Neural progenitor cell (in vitro differentiated cells): ENCODE measurements at regions not wholly inside any gene's neighbourhood (a gene's known extent, or its start where the extent isn't known, plus 50 kb on each side); places are given as distances from the start of the nearest gene placed in this dataset.

ENCODE experiments used
- DNase-seq: peaks from one replicate; pipeline ENCODE4 v3.0.0-alpha.2; 2016; ENCODE audit warnings: low spot score
- H2AFZ ChIP-seq: fragments of 200-600 bp; sonication (generic); replicated peaks from 2 replicates; pipeline ENCODE4 v1.6.1; 2016; ENCODE audit warnings: antibody characterized with exemption
- H3F3A ChIP-seq: fragments of 200-600 bp; sonication (generic); 2 replicates; pipeline ENCODE4 v1.6.1; 2016; ENCODE audit warnings: antibody characterized with exemption, low read depth
- H3K27ac ChIP-seq: fragments of 200-600 bp; sonication (generic); 2 replicates; pipeline ENCODE4 v1.5.1; 2016; ENCODE audit warnings: mild to moderate bottlenecking
- H3K27me3 ChIP-seq: fragments of 200-600 bp; sonication (generic); 2 replicates; pipeline ENCODE4 v1.6.1; 2016; ENCODE audit warnings: mild to moderate bottlenecking, moderate library complexity
- H3K36me3 ChIP-seq: fragments of 200-600 bp; sonication (generic); 2 replicates; pipeline ENCODE4 v1.5.1; 2016
- H3K4me1 ChIP-seq: fragments of 200-600 bp; sonication (generic); 2 replicates; pipeline ENCODE4 v1.6.1; 2016; ENCODE audit warnings: mixed run types
- H3K4me2 ChIP-seq: fragments of 200-600 bp; sonication (generic); 2 replicates; pipeline ENCODE4 v1.6.1; 2016
- H3K4me3 ChIP-seq: fragments of 200-600 bp; sonication (generic); 2 replicates; pipeline ENCODE4 v1.5.1; 2016
- H3K79me2 ChIP-seq: fragments of 200-600 bp; sonication (generic); 2 replicates; pipeline ENCODE4 v1.6.1; 2016; ENCODE audit warnings: low read depth
- H3K9ac ChIP-seq: fragments of 200-600 bp; sonication (generic); 2 replicates; pipeline ENCODE4 v1.6.1; 2016
- H3K9me3 ChIP-seq: fragments of 200-600 bp; sonication (generic); 2 replicates; pipeline ENCODE4 v1.5.1; 2016; ENCODE audit warnings: low read depth
- H4K20me1 ChIP-seq: fragments of 200-600 bp; sonication (generic); 2 replicates; pipeline ENCODE4 v1.6.1; 2016; ENCODE audit warnings: low read depth
- H3K27ac Mint-ChIP-seq: 3 replicates; pipeline ENCODE4 v1.8.0; 2021; ENCODE audit warnings: mixed read lengths
- H3K27me3 Mint-ChIP-seq: 2 replicates; pipeline ENCODE4 v1.8.0; 2022; ENCODE audit warnings: low read depth, mild to moderate bottlenecking, inconsistent platforms, moderate library complexity, mixed read lengths; ENCODE audit not compliant: insufficient read depth
- H3K36me3 Mint-ChIP-seq: 3 replicates; pipeline ENCODE4 v1.8.0; 2021; ENCODE audit warnings: mixed read lengths
- H3K4me1 Mint-ChIP-seq: 3 replicates; pipeline ENCODE4 v1.8.0; 2021; ENCODE audit warnings: mixed read lengths
- H3K4me3 Mint-ChIP-seq: 3 replicates; pipeline ENCODE4 v1.8.0; 2021; ENCODE audit warnings: mild to moderate bottlenecking, moderate library complexity, mixed read lengths
- H3K9me3 Mint-ChIP-seq: 3 replicates; pipeline ENCODE4 v1.8.0; 2020; ENCODE audit warnings: mixed read lengths
- CTCF ChIP-seq: fragments of 200-600 bp; sonication (generic); IDR thresholded peaks from 2 replicates; pipeline ENCODE4 v1.5.1; 2017; ENCODE audit warnings: antibody characterized with exemption, mild to moderate bottlenecking
- EZH2 ChIP-seq: fragments of 200-600 bp; sonication (generic); IDR thresholded peaks from 2 replicates; pipeline ENCODE4 v1.6.1; 2017; ENCODE audit warnings: antibody characterized with exemption, mild to moderate bottlenecking, moderate library complexity
- EZH2phosphoT487 ChIP-seq: fragments of 200-600 bp; sonication (generic); IDR thresholded peaks from 2 replicates; pipeline ENCODE4 v1.6.1; 2017; ENCODE audit warnings: antibody characterized with exemption

GRCh38 chr7:156019776-156020565 is 207.7 kb upstream of the SHH start:
- Histone ChIP-seq H3K27me3 (no peaks in the 10 kb centered on the region), H3K9ac (no peak overlapping the region), H3K27ac (no peak overlapping the region), H2AFZ (no peak overlapping the region), H3K4me3 (no peak overlapping the region), H3K4me2 (no peak overlapping the region), H3K36me3 (no peaks in the 10 kb centered on the region), H3K9me3 (no peaks in the 10 kb centered on the region), H3K79me2 (no peaks in the 10 kb centered on the region), H3K4me1 (peaks cover 17% of the 10 kb centered on the region), H4K20me1 (no peaks in the 10 kb centered on the region), H3F3A (peaks cover 14% of the 10 kb centered on the region)
- Mint-ChIP-seq H3K36me3 (no peaks in the 10 kb centered on the region), H3K9me3 (peaks cover 3% of the 10 kb centered on the region), H3K4me3 (no peak overlapping the region), H3K27me3 (peaks cover 10% of the 10 kb centered on the region), H3K27ac (no peak overlapping the region), H3K4me1 (peaks cover 8% of the 10 kb centered on the region)
- TF ChIP-seq EZH2, result no peak
- TF ChIP-seq CTCF, result no peak
- no peak for TF ChIP-seq EZH2phosphoT487
- no peak for DNase-seq

GRCh38 chr7:156019308-156019707 is 207.0 kb upstream of the SHH start:
- Histone ChIP-seq H3K4me3 (no peak overlapping the region), H3K27me3 (no peaks in the 10 kb centered on the region), H3K9me3 (no peaks in the 10 kb centered on the region), H3K79me2 (no peaks in the 10 kb centered on the region), H3K27ac (no peak overlapping the region), H3K4me1 (peaks cover 10% of the 10 kb centered on the region), H4K20me1 (no peaks in the 10 kb centered on the region), H2AFZ (no peak overlapping the region), H3K4me2 (no peak overlapping the region), H3K36me3 (no peaks in the 10 kb centered on the region), H3K9ac (no peak overlapping the region), H3F3A (peaks cover 8% of the 10 kb centered on the region)
- no peak for TF ChIP-seq CTCF
- TF ChIP-seq EZH2, result no peak
- no peak for TF ChIP-seq EZH2phosphoT487
- H3K4me1 Mint-ChIP-seq, result peaks cover 3% of the 10 kb centered on the region
- DNase-seq, result no peak
- no peaks in the 10 kb centered on the region for H3K36me3 Mint-ChIP-seq
- H3K4me3 Mint-ChIP-seq, result no peak overlapping the region
- peaks cover 8% of the 10 kb centered on the region for H3K27me3 Mint-ChIP-seq
- H3K9me3 Mint-ChIP-seq, result no peaks in the 10 kb centered on the region
- H3K27ac Mint-ChIP-seq, result no peak overlapping the region

- H3K36me3 Mint-ChIP-seq, result no peaks in the 10 kb centered on the region
- no peak overlapping the region for H3K27ac Mint-ChIP-seq
- DNase-seq, result no peak
- H3K4me3 Mint-ChIP-seq, result no peak overlapping the region
- Histone ChIP-seq H3F3A (no peaks in the 10 kb centered on the region), H2AFZ (no peak overlapping the region), H3K27me3 (no peaks in the 10 kb centered on the region), H3K4me1 (no peaks in the 10 kb centered on the region), H3K4me2 (no peak overlapping the region), H3K36me3 (no peaks in the 10 kb centered on the region), H3K9me3 (no peaks in the 10 kb centered on the region), H3K27ac (no peak overlapping the region), H4K20me1 (no peaks in the 10 kb centered on the region), H3K9ac (no peak overlapping the region), H3K4me3 (no peak overlapping the region), H3K79me2 (no peaks in the 10 kb centered on the region)
- peaks cover 4% of the 10 kb centered on the region for H3K4me1 Mint-ChIP-seq
- TF ChIP-seq EZH2 (no peak), CTCF (no peak)
- peaks cover 8% of the 10 kb centered on the region for H3K27me3 Mint-ChIP-seq
- H3K9me3 Mint-ChIP-seq, result no peaks in the 10 kb centered on the region
These were observed 205.8 kb upstream of the SHH start for GRCh38 chr7:156017916-156018700.
